HG03442 (cell line): ENCODE measurements at regions not wholly inside any gene's neighbourhood (a gene's known extent, or its start where the extent isn't known, plus 50 kb on each side); places are given as distances from the start of the nearest gene placed in this dataset.
"Not testable (repeated sequence)": the region's sequence is repeated elsewhere in the genome, so short reads cannot be mapped to it uniquely, and the experiment has no call there.

ENCODE experiments used
- ATAC-seq: cut with Tn5 transposase; IDR thresholded peaks from one replicate; pipeline ENCODE4 v1.9.1; 2021; ENCODE audit warnings: mild to moderate bottlenecking, moderate library complexity; ENCODE audit not compliant: unreplicated experiment

DNA sequence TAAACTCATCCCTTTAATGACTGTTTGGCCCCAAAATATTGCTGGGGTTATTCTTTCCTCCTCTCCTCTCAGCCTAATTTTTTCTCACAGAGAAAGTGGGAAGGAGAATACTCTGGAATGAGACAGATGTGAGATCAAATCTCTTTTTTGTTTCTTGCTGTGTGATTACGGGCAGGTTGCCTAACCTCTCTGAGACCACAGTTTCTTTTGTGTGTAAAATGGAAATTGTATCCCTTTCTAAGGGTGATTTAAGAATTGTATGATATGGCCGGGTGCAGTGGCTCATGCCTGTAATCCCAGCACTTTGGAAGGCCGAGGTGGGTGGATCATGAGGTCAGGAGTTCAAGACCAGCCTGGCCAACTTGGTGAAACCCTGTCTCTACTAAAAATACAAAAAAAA is 111.5 kb upstream of the MRPS22 start:
- ATAC-seq, result not testable (repeated sequence)

DNA sequence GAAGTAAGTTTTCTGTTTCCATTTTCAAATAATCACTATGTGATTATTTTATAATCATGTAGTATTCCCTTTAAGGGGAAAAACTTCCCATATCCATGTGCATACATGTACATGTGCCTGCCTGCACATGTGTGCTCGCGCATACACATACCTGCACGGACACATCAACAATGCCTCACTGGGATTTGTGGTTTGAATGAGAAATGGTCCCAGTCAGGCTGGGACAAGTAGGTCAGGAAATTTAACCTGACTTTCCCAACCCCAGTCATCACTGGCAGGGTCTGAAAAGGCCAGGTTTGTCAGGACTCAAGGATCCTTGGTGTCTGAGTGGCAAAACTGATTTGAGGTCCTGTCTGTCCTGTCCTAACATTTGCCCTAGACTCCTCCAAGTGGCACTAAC is 109.3 kb upstream of the MRPS22 start:
- ATAC-seq, result no peak

DNA sequence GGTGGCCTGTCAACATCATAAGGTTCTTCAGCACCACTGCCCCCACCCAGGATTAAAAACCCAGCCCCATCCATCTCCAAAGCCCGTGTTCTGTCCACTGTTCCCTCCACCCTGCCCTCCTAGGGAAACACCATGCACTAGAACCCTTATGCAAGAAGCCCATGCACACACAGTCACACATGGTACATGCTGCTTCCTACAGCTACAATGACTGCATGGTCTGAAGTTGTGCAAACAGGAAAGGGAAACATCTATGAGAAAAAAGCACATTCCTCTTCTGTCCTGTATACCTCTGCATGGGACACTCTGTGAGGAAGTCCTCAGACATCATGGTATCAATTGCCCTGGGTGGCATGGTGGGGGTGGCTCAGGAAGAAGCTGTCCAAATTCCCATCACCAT is 108.6 kb upstream of the MRPS22 start:
- no peak for ATAC-seq

DNA sequence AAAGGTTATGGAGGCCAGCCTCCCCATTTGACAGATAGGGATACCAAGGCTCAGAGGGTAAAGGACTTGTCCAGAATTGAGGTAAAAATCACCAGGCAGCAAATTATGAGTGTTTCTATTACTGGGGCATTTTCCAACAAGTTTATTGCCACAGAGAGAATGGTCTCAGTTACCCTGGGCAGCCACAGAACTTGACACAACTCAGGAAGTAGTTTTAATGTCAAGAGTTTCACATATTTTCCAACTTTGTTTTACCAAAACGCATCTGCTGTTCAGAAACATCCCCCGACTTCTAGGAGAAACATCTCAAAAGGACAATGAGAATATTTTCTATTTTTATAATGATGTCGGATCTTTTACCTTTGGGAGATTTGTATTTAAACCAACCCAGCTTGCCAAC is 107.5 kb upstream of the MRPS22 start:
- ATAC-seq, result no peak

DNA sequence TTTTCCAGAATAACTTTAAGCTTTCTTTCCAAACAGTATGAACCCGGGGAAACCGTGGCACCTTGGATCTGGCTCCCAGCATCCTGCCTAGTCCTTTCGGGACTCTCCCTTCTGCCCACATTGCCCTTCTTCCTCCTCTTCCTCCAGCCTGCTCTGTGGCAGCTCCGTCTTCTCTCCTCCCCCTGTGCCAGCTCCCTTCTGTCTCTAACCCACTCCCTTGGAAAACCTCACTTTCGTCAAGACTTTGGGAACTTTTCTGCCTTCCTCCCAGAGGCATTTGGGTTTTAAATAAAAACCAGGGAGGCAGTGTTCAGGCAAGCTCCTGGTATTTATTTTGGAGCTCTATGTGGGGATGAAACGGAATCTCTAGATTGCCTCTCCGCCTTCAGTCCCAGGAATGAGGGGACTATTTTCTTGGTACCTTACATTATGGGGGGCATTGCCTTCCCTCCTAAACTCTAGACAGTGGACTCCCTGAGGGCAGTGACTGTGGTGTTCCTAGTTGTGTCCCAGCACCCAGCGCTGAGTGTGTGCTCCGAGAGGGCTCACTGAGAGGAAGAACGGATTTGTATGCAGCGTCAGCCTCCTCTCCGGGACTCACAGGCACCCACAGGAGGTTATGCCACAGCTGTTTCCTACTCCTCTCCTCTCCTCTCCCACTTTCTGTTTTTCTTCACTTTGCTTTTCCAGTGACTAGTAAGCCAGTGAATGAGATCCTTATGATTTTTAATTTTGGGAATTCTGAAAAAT is 105.4 kb upstream of the MRPS22 start:
- ATAC-seq, result no peak

DNA sequence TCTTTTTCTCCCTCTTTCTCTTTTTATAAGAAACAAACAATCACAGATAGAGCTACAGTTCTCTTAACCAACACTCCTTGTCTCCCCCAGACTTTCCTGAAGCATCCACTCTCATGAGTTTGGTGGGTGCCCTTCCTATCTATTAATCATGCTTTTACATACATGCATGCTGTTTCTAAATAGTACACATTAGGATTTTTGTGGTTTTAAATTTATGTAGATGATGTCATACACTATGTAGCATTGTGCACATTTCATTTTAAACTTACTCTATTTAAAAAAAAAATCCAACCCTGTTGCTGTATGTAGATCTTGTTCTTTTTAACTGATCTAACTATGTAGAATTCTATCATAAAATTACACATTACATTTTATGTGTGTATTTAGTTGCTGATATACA is 104.3 kb upstream of the MRPS22 start:
- no peak for ATAC-seq

DNA sequence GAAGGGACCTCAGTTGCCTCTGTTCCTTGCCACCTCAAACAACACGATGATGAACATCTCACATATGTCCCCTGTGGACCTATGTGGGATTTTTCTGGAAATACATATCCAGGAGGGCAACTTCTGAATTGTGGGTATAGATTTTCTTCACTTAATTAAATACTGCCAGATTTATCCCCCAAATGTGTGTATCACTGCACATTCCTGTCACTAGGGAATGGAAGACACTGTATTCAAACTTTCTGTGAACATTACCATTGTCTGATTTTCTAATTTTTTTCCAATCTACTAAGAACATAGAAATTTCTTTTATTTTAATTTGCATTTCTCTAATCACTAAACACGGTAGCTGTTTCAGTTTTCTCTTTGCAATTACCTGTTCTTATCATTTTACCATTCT is 102.0 kb upstream of the MRPS22 start:
- no peak for ATAC-seq

DNA sequence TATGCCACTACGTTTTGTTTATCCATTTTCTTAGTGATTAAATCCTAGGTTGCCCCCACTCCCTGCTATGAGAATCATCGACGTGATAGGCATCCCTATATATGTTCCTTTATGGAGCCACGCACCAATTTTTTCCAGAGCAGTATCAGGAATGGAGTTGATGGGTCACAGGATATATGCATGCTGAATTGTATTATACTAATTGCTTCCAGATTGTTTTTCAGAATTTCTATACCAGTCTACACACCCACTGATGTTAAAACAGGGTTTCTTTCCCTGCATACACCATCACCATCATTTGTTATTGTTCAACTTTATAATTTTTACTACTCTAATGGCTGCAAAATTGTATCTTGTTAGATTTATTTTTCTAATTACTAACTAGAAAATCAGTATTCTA is 100.1 kb upstream of the MRPS22 start:
- no peak for ATAC-seq

DNA sequence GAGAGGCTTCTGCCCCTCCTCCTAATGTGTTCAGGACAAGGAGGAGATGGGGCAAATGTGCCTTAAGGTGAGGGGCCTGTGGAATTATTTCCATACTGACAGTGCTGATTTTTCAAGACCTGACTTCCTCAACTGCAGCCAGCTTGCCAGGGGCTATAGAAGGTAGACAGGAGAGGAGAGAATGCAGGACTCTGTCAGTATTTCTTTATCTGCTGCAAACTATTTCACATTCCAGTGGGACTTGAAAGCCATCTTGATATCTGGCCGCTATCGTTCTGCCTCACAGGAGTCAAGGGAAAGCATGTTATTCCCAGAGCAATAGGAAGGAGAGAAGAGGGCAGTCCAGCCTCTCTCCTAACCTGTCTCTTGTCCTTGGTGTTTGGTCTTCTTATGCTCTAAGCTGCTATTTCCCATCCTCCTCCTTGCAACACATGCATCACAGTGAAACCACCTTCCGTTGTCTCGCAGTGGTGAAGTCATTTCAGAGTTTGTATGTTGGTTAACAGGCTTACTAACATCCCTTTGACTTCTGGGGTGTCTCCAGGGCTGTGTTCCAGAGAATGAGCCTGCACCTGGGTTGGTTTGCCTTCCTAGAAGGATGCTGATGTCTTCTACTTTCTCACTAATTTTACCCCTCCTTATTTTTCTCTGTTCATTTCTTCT is 95.1 kb upstream of the MRPS22 start:
- ATAC-seq, result no peak

DNA sequence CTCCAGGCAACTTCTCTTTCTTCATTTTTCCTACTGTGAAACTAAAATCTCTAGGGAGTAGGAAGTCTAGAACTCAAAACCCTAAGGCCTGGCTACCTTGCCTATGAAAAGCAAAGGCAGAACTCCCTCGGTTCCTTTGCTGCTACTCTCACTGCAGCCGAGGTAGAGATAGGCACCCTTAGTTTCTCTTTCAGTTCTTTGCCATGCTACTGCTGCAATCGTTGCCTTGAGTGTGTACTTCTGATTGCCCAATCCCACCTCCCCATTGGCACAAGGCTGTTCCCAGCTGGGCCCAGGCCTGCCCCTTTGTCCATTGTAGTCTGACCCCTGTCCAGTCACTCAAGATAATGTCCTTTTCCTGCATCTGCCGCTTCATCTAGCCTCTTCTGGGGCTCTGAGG is 92.3 kb upstream of the MRPS22 start:
- ATAC-seq, result no peak

DNA sequence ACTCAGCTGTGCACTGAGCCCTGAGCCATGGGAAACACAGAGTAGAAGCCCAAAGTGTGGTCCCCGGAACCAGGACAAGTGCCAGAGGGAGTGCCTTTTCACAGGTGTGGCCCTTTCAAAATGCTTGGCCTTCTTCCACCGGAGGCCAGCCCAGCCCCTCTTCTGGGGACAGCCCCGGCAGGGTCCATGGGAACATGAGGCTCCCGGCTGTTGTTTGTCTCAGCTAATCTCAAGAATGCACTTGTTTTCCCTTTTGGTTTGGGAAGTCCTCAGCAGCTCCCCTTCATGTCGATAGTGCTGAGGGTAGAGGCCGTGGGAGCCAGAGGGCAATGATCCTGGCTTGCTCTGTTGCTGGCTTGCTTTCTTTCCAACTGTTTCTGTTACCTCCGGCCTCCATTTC is 91.1 kb upstream of the MRPS22 start:
- no peak for ATAC-seq

DNA sequence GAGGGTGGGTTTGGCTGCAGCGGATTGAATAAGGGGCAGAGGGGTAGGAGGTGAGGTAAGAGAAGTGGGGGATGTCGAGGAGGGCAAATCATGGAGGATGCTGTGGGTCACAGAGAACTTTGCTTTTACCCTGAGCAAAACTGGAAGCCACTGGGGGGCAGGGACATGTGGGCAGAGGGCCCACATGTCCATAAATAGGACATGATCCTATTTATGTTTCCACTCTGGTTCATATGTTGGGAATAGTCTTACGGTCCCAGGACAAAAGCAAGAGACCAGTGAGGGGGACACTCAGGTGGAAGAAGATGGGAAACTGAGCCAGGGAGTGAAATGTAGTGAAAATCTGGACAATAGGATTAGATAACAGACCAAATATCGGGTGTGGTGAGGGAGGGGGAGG is 85.5 kb upstream of the MRPS22 start:
- no peak for ATAC-seq

DNA sequence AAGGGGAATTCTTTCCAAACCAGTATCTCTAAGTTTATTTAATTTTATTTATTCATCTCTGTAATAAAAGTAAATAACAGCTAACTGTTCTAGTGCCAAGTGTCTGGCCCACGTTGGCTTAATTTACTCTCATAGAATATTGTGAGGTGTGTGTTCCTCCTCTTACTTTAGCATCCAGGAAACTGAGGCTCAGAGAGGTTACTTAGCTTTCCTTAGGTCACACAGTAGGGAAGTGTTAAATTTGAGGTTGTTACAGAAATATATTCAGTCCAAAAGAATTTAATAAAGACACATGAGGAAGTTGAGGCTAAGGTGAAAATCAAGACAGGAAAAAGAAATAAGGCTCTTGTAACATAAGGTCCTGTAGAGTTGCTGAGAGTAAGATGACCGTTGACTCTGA is 84.4 kb upstream of the MRPS22 start:
- no peak for ATAC-seq

DNA sequence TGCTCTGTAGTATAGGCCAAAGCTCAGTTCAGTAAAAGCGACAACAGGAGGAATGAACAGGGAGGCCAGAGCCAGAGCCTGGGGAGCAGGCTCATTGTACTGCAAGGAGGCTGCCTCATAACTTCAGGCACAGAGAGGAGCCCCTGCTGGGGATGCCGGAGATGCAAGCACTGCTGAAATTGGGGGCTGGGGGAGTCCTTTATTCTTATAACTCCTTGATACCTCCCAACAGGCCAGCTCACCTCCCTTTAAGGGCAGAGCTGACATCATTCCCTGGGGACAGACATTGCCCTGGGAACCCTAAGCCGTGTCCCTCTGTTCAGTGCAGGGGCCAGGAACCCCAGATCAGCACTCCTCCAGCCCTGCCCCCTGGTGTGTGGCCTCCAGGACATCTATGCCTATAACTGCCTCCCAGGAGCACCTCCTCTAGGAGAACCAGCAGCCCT is 83.8 kb upstream of the MRPS22 start:
- ATAC-seq, result no peak

DNA sequence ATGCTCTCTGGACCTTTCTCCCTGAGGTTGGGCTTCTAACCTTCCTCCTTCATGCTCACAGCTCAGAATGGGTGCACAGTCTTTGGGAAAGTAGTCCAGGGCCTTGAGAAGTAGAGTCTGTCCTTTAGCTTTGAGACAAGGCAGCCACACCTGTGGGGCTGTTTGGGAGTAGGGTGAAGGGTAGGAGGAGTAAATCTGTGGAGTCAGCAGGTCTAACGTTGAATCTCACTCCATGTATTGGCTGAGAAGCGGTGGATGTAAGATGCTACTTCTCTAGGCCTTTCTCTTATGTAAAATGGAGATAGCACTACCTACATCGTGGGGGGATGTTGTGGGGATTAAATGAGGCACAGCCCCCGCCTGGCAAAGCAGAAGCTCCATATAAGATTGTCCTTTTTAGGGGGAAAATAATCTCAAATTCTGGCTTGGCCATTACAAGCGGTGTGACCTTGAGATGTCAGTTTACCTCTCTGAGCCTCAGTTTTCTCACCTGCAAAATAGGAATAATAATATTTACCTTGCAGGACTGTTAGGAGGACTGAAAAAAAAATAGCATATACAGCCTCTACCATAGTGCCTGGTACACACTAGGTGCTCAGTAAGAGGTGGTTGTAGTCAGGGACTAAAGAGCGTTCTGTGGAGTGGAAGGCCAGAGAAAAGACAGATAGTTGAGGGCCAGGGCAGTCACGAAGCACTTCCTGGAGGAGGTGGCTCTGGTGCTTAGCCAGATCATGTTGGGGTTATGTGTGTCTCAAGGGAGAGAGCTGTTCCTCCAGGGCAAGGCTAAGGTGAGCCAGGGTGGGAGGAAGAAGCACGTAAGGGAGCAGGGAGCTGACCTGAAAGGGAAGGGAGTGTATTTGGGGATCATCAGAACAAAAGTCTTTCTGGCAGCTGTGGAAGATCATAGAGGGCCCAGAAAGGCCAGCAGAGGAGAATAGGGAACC is 82.8 kb upstream of the MRPS22 start:
- no peak for ATAC-seq

DNA sequence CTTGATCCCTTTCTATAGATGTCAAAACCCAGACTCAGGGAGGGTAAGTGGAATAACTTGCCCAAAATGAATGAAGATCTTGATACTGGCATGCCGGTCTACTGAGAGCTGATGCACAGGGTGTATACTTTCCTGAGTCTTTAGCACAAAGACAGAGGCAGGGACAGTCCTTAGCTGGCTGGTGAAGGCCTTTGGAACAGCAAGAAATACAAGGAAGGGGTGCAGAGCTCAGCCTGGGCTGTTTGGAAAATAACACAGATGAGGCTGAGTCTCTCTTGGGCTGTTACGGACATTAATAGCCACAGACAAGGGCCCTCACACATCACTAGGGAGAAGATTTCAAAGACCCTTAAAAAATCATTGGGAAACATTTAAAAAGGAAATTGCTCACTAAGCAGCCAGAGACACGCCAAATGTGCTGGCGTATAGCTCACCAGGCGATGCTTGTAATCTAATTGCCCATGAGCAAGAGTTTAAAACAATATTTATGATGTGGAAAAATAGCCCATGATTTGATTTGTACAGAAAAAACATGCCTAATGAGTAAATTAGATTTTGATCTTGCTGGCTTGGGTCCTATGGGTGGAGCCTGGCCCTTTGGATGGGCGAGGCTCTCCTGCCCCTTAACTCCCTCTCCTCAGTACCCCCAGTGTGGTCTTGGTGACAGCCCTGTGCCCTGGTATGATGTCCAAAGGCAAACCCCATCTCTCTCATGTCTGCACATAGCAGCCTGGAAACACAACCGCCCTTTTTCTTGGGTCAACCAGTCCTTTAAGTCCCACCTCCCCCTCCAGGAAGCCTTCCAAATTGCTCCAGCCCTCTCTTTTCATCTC is 81.8 kb upstream of the MRPS22 start:
- ATAC-seq, result no peak

DNA sequence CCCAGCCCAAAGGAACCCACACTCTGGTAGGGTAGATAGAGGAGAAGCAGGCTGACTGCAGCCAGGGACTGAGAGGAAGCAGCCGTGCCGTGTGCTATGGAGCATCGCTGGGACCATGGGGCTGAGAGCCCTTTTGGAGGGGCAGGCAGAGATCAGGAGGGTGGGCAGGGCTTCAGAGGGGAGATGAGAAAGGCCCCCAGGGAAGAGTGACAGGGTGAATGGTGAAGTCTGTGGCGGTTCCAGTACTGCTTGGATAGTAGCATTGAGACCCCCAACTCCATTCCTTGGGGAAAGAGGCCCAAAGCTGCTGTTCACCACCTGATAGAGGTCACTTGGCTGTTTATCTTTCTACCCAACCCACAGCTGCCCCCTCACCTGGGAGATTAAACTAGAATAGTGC is 80.0 kb upstream of the MRPS22 start:
- ATAC-seq, result no peak

DNA sequence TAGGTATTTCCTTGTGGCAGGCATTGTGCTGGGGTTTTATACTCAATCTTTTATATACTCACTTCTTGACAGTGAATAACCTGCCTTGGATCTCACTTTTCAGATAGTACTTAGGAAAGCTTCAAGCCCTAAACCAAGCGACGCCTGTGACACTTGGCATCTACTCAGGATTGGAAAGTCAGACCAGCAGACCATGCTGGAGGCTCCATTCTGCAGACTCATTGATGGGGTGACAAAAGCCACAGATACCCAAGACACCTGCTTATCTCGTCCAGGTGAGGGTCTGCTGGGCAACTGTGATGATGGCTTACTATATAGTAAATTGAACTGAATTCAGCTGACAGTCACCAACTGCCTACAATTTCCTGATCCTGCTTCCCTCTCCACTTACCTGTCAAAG is 79.4 kb upstream of the MRPS22 start:
- ATAC-seq, result no peak

DNA sequence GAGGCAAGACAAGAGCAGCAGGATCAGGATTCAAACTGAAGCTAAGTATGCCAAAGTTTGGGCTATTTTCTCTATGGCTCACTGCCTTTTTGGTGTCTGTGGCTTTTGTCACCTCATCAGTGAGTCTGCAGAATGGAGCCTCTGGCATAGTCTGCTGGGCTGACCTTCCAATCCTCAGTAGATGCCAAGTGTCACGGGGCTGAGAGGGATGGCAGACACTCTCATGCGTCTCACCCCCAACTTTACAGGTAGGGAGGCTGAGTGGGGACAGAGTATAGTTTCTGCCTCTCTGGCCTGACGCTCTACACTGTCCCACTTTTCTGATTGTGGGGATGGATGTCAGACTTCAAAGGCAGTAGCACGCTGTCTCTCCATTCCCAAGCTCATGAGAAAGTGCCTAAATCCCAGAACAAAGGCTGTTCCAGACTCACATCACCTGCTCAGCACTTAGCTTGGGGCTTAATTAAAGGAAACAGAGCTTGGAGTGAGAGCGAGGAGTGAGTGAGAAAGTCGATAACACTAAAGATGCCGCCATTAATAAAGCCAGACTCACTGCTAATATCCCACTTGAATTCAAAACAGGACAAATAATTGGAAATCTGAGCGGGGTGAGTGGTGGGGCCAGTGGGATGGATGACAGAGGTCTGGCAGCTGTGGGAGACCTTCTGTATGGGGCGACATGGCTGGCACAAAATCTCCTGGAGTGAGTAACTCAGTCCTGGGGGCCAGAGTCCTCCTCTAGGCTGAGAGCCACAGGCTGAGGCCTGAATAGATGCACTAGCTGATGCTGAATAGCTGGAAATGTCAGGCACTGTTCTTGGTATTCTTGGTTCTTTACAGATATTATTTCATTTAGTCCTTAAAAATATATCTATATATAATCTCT is 78.4 kb upstream of the MRPS22 start:
- no peak for ATAC-seq
